Left lung (tissue), 4 donors: ENCODE measurements at regions not wholly inside any gene's neighbourhood (a gene's known extent, or its start where the extent isn't known, plus 50 kb on each side); places are given as distances from the start of the nearest gene placed in this dataset.
A peak's percentile ranks its signal among the peaks of the same experiment; 100 is the strongest.

Source experiments
- ATAC-seq: fragments of 200-7000 bp; cut with Tn5 transposase; one replicate; pipeline ENCODE4 v1.9.1; 2020; ENCODE audit warnings: moderate library complexity
- DNase-seq, 4 donors: peaks; one replicate each; pipeline ENCODE4 v3.0.0-alpha.2; 2013 to 2020
- H3K27ac ChIP-seq, 2 donors: fragments of 200-600 bp; sonication (generic) in 1 of 2; one replicate each; pipeline versions ENCODE4 v1.5.0 to v1.8.0; 2020 to 2021
- H3K27me3 ChIP-seq, 2 donors: fragments of 200-600 bp; sonication (generic) in 1 of 2; one replicate each; pipeline versions ENCODE4 v1.5.0 to v1.8.0; 2020 to 2021
- H3K36me3 ChIP-seq, 2 donors: fragments of 200-600 bp; sonication (generic) in 1 of 2; one replicate each; pipeline versions ENCODE4 v1.5.0 to v1.8.0; 2020 to 2021
- H3K4me1 ChIP-seq, 2 donors: fragments of 200-600 bp; one replicate each; pipeline ENCODE4 v1.8.0; 2021
- H3K4me3 ChIP-seq, 2 donors: fragments of 200-600 bp; sonication (generic) in 1 of 2; one replicate each; pipeline versions ENCODE4 v1.5.0 to v1.8.0; 2020 to 2021; ENCODE audit warnings: mild to moderate bottlenecking in 1 of 2
- H3K9me3 ChIP-seq, 2 donors: fragments of 200-600 bp; sonication (generic) in 1 of 2; one replicate each; pipeline versions ENCODE4 v1.5.0 to v1.8.0; 2020 to 2021
- CTCF ChIP-seq, 2 donors: fragments of 200-600 bp; sonication (generic) in 1 of 2; IDR thresholded peaks; one replicate each; pipeline versions ENCODE4 v1.5.0 to v1.8.0; 2021; ENCODE audit warnings: antibody characterized with exemption in 2 of 2
- intact Hi-C, 2 donors: fragments of 100-400 bp; cut with DNase I; formaldehyde crosslinking; loops; one replicate each; pipeline versions ENCODE4 v1.11.2 to v1.14.2; 2022
- donor health status: DM: no; HTN: yes; CAD: no.
- donor health status: DM: no; HTN: no; CAD: no.

- Histone ChIP-seq H3K36me3 (no peaks in the 10 kb centered on the region), H3K27me3 (no peaks in the 10 kb centered on the region), H3K4me1 (no peaks in the 10 kb centered on the region), H3K9me3 (no peaks in the 10 kb centered on the region), H3K4me3 (no peak overlapping the region), H3K27ac (no peak overlapping the region)
- no peak for TF ChIP-seq CTCF (IDR thresholded peaks at IDR 0.05)
- DNase-seq: no peak
- intact Hi-C loops: no loop called here
- no peak for ATAC-seq
These were observed 375.4 kb upstream of the PROK2 start for GRCh38 chr3:72160351-72160750.

DNA sequence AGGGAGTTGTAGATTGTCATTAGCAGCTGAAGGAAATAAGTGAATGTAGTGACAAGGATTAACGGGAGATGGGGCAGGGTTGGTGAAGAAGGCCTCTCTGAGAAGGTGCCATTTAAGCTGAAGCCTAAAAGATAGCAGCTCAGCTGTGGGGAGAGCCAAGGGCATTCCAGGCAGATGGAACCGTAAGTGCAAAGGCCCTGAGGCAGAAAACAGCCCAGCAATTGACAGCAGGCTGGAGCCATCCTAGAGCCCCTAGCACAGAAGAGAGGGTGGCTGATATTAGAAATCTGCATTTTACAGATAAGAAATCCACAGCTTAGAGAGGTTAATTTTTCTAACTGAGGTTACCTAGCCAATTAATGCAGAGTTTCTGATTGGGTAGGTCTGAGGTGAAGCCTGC lies 374.5 kb upstream of the PROK2 start:
- intact Hi-C loops: no loop called here

GRCh38 chr3:72158639-72159326 lies 373.8 kb upstream of the PROK2 start:
- ATAC-seq (no peak), DNase-seq (no peak)
- Histone ChIP-seq H3K9me3 (no peaks in the 10 kb centered on the region), H3K27me3 (no peaks in the 10 kb centered on the region), H3K4me3 (no peak overlapping the region), H3K27ac (no peak overlapping the region), H3K36me3 (no peaks in the 10 kb centered on the region), H3K4me1 (no peaks in the 10 kb centered on the region)
- no peak for TF ChIP-seq CTCF (IDR thresholded peaks at IDR 0.05)
- intact Hi-C loops: no loop called here

More for the DNA sequence above, 374.5 kb upstream of the PROK2 start:
- ATAC-seq: no peak
- H3K36me3 ChIP-seq: no peaks in the 10 kb centered on the region
- no peaks in the 10 kb centered on the region for H3K9me3 ChIP-seq
- H3K27me3 ChIP-seq: no peaks in the 10 kb centered on the region
- H3K27ac ChIP-seq: no peak overlapping the region
- H3K4me3 ChIP-seq: no peak overlapping the region
- no peak for DNase-seq
- no peaks in the 10 kb centered on the region for H3K4me1 ChIP-seq
- no peak for TF ChIP-seq CTCF (IDR thresholded peaks at IDR 0.05)

- H3K9me3 ChIP-seq: no peaks in the 10 kb centered on the region
- H3K4me1 ChIP-seq: peaks cover 0 to 6% of the 10 kb centered on the region in 2 donors
- H3K36me3 ChIP-seq: no peaks in the 10 kb centered on the region
- DNase-seq (no peak), ATAC-seq (no peak)
- intact Hi-C loops: no loop called here
- no peak overlapping the region for H3K27ac ChIP-seq
- TF ChIP-seq CTCF (IDR thresholded peaks at IDR 0.05): no peak
- no peak overlapping the region for H3K4me3 ChIP-seq
- H3K27me3 ChIP-seq: no peaks in the 10 kb centered on the region
These were observed 373.0 kb upstream of the PROK2 start for GRCh38 chr3:72157748-72158638.

GRCh38 chr3:72155391-72156064 lies 370.6 kb upstream of the PROK2 start:
- ATAC-seq: peak; percentile 55
- H3K4me3 ChIP-seq: no peak overlapping the region
- H3K4me1 ChIP-seq: peaks cover 4 to 15% of the 10 kb centered on the region in 2 donors
- no peak overlapping the region for H3K27ac ChIP-seq
- H3K27me3 ChIP-seq: no peaks in the 10 kb centered on the region
- H3K36me3 ChIP-seq: no peaks in the 10 kb centered on the region
- H3K9me3 ChIP-seq: no peaks in the 10 kb centered on the region
- peak in 1 of 4 donors; percentile 55 for DNase-seq
- TF ChIP-seq CTCF (IDR thresholded peaks at IDR 0.05): no peak
- intact Hi-C loops: no loop called here
